Activated naive CD4-positive, alpha-beta T cell (primary cell): ENCODE measurements at regions not wholly inside any gene's neighbourhood (a gene's known extent, or its start where the extent isn't known, plus 50 kb on each side); places are given as distances from the start of the nearest gene placed in this dataset.

ENCODE experiments used
- DNase-seq, 4 experiments: peaks; one replicate each; lab custom pipeline; 2025; lab: John Stamatoyannopoulos, UW

DNA sequence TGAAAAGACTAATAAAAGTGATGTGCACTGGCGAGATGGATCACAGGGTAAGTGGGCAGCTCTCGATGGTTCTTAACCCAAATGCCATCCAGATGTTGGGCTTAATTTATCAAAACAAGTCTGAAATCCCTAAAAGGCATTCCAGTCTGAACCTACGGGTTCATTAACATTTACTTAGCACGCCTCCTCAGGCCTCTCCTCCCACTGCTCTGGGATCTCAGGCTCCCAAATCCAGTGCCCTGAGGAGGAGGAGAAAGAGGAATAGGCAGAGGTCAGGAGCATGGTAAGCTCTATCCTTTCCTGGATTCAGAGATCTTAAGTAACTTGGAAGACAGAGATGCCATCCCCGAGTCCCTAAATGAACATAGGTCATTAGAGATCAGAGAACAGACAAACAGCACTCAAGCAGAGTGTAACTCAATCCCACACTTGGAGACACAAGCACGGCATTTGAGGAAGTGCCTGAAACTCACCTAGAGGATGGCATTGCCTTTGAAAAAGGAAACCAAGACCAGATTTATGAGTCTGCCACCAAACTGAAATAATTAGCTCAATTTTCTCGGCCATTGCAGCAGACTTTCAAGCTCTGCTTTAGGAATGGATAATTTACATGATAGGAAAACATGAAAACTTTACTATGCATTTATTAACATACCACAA, 140.9 kb downstream of the CXCL12 start:
- no peak for DNase-seq

DNA sequence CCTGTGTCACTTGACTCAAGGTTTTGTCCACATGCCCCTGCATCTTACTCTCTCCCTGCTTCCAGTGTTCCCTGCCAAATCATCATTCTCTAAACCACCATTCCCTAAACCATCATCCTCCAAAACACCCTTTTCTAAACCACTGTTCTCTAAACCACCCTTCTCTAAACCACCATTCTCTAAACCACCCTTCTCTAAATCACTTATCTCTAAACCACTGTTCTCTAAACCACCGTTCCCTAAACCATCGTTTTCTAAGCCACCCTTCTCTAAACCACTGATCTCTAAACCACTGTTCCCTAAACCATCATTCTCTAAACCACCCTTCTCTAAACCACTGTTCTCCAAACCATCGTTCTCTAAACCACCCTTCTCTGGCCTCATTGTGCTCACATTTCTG, 142.1 kb downstream of the CXCL12 start:
- DNase-seq, result no peak

DNA sequence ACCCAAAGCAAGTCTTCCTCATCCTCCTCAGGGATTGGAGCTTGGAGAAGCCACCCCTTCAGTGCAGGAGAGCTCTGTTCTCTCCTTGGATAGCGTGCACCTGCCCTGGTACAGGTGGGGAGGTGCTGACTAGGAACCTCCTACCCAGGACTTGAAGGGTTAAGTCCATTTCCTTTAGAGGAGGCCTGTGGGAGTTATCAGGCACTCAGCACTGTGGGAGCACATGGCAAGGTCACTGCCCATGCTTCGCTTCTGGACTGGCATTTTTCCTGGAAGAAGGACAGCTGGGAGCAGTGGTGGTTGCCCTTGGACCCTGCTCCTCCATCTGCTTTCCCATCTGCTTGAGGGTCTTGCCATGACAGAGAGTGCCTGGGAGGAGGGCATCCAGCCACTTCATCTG, 142.8 kb downstream of the CXCL12 start:
- no peak for DNase-seq

DNA sequence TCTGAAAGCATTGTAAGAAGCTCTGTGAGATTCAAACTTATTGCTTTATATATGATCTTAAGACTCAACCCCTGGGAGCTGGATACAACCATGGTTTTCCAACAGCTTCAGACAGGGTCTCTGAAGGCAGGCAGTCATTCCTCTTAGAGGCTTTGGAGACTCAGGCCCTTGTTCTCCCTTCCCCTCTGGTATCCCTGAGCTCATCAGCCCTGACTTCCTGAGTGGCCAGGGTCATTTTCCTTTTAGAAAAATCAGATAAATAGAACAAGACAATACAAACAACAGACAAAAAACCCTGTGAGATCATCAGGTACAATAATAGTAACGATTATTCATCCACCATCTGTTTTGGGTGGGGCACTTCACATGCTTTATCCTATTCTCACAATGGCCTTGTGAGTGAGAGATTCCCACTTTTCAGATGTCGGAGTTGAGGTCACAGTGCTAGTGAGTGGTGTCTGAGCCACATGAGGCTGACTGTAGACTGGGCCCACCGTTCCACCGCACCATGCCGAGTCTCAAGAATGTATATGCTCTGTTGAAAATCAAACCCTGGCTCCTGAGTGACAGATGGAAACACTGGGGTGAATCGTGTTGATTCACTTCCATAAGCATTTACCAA, 144.2 kb downstream of the CXCL12 start:
- no peak for DNase-seq

DNA sequence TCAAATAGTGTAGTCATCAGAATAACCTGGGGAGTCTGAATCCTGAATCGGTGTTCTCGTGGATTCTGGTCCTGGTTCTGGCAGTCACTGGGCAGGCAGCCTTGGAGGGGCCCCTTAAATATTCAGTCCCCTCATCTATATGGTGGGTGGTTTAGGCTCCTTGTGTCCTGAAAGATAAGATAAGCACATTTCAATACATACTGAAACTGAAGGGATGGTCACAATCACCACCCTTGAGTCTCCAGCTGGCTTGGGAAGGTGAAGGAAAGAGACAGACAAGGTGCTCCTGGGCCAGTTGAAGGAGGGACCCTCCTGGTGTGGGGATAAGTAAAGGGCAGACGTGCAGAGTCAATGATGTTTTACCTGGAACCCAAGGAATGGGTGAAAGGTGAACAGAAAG, 146.7 kb downstream of the CXCL12 start:
- DNase-seq, result no peak

DNA sequence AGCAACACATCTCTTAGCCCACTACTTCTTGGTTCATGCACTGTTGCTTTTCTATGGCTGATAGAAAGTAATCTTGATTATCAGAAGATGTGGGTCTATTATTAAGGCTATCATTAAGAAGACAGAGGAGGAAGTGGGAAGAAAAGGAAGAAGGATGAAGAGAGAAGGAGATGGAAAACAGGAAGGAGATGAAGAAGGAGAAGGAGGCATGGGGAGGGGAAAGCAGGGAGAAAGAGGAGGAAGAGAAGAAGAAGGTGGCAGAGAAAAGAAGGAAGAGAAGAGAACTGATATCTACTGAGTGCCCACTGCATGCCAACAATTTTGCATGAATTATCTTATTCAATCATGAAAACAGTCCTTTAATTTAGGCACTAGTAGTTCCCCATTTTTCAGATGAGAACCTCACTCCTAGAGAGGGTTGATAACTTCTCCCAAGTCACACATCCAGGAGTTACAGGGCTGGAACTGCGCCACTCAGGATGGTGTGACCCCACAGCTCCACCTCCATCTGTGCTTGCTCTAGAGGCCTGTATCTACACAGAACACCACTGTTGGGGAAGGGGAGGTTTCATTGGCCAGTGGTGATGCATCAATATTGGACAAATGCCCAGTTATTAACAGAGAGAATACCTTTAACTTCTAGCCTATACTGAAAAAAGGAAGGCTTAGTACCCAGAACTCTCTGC, 147.4 kb downstream of the CXCL12 start:
- DNase-seq, result no peak

DNA sequence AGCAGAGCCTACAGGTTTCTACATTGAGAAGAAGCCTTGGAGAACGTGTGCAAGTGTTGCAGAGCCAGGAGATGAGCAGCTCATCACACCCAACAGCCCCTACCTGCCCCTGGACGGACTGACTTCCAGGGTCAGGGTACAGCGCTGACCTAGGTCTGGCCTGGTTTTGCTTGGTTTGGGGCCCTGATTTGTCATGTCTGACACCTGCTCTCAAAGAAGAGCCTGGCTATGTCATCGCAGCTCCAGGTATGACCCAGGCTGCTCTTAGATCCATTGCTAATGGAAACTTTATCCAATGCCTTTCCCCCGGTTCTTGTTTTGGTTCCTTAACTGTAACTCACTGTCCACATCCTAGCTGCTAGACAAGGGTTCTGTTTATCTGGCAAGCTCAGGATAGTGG, 149.5 kb downstream of the CXCL12 start:
- DNase-seq, result no peak

DNA sequence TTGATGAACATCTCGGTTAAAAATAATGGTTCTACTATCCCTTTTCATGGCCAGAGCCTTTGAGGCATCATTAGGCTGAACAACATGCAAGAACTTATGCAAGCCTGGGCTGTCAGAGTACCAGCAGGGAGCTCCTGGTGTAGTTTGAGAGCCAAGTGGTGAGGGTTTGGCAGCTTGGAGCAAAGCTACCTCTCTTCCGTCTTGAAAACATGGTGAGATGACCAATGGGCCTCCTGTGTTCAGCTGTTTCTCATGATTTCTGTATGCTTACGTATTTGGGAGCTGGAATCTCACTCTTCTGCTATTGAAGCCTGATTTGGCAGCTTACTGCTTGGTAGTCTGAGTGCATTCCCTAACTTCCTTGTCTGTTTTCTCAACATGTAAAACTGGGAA, 150.4 kb downstream of the CXCL12 start:
- no peak for DNase-seq

DNA sequence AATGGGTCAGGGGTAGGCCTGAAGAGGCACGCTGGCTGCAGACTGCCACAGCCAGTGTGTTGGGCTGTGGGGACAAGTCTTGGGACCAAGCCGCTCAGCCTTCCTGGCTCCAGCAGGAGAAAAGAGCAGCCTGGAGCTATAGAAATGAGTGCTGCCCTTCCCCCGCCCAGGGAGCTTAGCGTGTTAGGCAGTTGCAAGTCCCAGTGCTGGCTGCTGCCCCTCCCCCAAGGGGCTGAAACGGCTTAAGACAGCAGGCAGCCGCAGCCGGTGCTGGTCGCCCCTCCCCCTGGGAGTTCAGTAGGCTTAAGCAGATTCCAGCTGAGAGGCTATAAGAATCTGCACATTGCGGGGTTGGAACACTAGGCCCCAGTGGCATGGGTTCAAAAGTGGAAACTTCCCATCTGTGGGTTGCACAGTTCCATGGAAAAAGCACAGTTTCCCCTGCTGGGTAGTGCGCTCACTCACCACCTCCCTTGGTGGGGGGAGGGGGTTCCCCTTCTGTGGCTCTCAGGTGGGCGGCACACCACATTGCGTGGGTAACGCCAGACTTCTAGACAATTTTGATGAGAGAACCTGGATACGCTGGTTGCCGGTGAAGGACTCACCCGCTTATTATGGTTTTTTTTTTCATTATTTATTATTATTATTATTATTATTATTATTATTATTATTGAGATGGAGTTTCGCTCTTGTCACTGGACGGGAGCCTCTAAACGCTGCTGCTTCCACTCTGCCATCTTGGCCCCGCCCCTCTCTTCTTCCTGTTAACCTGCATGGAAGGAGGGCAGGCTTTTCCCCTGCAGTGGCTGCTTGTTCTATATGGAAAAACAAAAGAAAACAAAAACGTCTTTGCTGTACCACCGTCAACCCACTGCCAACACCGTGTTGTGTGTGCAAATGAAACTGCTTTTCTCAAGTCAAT, 151.1 kb downstream of the CXCL12 start:
- no peak for DNase-seq

DNA sequence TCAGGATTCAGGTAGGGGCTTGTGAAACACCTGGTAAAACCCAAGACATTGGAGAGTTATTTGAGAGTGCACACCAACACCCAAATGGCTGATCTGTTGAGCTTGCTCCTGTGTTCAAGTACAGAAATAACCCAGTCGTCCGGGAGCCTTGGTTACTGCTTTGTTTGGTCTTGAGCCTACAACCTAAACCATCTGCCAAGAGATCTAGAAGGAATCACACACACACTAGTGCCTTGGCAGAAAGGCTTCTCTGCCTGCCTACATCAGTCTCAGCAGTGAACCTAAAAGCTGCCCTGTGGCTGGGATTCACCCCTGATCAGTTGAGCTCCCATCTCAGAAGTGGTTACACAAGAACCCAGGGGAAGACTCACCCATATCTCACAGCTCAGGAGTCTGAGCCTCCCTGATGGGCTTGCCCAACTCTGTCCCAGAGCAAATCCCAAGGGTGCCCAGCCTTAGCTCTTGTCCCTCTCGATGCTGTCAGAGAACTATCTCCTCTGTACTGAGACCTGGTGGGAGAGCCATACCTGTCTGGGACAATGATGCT, 167.6 kb downstream of the CXCL12 start:
- no peak for DNase-seq

DNA sequence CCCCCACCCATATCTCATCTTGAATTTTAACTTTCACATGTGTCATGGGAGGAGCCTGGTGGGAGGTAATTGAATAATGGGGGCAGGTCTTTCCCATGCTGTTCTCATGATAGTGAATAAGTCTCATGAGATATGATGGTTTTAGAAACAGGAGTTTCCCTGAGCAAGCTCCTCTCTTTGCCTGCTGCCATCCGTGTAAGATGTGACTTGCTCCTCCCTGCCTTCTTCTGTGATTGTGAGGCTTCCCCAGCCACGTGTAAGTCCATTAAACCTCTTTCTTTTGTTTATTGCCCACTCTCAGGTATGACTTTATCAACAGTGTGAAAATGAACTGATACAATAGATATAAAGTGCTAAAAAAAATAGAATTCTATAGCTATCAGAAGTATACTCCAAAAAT, 168.8 kb downstream of the CXCL12 start:
- DNase-seq, result no peak

DNA sequence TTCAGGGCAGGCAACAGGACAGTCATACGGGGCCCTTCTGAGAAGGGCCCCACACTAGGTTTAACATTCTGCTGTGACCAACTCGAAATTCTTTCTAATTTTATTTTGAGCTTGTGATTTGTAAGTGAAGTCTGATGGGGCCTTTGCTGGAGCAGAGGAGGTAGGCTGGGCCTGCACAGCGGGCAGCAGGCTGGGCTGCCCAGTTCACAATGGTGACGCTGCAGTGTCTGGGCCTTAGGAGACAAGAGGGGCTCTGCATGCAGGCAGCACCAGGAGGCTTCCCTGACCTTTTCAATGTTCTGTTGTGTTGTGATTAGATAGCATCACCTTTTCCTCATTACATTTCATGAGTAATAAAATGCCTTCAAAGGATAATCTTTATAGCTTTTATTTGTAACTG, 175.1 kb downstream of the CXCL12 start:
- DNase-seq, result no peak

DNA sequence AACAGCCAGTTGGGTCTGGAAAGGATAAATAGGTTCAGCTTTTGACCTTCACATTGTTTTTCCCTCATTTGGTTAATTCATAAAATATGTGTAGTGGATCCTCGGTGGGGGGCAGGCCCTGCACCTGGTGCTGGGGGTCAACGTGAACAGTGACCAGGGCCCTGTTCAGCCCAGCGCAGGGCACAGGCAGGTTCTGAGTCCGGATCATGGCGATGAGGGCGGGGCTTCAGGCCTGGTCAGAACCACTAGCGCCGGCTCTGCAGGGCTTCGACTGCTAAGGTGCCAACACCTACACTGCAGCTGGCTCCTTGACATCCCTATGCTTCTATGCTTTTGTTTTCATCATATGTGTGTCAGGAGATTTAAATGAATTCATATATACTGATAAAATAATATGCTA, 177.7 kb downstream of the CXCL12 start:
- DNase-seq, result no peak

DNA sequence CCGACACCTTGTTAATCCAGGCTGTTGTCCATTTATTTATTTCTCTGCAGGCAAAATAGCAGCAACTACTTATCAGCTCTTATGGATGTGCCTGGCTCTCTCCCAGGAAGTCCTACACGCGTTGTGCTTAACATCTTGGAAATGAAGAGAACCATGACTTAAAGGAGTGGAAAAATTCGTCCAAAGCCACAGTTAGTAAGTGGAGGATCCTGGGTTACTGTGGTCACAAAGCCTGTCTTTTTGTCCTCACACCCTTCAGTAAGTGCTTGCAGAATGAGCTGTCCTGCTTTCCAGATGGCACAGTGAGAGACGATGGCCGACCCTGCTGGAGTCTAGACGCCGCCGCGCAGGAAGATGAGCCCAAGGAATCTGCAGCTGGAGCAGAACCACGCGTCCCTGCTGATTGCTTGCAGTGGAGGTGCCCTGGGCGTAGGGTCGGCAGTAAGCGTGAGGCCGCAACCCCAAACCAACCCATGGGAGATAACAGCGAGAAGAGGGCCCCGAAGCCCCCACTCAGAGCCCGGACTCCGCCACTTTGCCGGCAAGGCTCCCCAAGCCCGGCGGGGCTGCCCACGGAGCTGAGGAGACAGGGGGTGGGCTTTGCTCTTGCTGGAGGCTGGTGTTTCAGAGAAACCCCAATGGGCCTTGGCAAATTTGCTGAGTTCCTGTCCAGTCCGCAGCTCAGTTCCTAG, 178.6 kb downstream of the CXCL12 start:
- DNase-seq, result no peak

DNA sequence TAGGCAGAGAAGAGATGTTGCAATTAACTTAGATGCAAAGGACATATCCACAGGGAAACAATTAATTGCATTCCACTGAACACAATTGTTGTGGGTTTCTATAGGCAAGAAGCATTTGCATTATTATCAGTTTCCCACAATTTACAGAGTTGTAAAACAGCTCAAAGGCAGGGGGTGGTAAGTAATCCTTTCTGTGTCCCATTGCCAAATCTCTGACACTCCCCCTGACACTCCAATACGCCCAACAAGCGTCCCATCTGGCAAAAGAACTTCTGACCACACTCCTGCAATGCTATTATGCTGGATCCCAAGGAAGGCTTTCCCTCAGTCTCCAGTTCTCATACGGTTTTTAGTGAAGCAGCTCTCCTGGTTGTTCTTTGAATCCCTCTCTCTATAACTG, 179.8 kb downstream of the CXCL12 start:
- DNase-seq, result no peak

DNA sequence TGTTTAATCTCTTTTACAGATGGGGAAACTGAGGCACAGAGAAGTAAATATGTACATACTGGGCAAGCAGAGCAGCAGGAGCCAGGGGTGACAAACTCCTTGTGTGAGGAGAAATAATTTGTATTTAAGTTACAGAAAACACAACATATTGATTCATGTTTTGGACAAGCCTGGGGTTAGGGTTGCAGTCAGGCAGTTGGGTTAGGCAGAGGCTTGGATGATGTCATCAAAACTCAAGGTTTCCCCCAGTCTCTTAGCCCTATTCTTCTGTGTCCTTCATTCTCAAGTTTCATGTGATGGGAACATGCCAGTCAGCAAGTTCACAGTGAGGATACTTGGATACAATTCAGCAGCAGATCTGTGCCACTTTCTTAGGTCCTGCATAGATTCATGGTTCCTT, 181.4 kb downstream of the CXCL12 start:
- no peak for DNase-seq

DNA sequence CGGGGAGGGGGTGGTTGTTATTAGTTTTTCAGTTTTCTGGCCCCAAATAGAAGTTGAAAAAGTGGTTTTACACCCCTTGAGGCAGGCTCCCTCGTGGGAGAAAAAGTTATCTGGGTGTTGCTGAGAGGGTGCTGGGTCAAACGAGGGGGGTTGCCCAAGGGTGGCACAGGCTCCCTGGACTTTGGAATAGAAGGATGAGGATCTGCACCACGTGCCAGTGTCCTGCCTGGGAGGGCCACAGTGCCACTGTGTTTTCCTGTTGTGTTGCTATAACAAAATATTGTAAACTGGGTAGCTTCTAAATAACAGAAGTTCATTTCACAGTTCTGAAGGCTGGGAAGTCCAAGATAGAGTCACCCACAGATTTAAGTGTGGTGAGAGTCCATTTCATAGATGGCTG, 181.9 kb downstream of the CXCL12 start:
- DNase-seq, result no peak

DNA sequence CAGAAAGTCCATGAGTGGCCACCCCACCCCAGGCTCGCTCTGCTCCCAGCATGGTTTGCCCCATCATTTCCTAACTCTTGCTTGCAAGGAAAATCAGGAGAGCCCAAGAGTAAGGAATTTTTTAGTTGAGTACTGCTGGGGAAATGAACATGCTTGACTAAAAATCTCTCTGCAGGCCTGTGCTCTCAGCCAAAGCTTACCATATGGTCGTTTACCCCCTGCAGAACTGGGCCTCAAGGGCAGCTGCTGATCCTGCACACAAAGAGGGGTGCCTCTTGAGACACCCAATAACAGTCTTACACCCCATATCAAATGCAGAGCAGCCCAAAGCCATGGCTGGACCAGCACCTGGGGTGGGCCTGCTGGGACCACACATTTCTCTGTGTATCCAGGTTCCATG, 183.2 kb downstream of the CXCL12 start:
- DNase-seq, result no peak

DNA sequence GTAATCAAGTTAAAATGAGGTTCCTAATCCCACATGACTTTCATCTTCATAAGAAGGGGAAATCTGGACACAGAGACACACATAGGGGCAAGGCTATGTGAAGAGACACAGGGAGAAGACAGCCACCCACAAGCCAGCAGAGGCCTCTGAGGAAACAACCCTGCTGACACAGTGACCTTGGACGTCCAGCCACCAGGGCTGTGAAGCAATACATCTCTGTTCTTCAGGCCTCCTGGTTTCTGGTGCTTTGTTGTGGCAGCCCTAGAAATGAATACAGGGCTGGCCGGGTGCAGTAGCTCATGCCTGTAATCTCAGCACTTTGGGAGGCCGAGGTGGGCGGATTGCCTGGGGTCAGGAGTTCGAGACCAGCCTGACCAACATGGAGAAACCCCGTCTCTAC, 183.9 kb downstream of the CXCL12 start:
- DNase-seq, result no peak

DNA sequence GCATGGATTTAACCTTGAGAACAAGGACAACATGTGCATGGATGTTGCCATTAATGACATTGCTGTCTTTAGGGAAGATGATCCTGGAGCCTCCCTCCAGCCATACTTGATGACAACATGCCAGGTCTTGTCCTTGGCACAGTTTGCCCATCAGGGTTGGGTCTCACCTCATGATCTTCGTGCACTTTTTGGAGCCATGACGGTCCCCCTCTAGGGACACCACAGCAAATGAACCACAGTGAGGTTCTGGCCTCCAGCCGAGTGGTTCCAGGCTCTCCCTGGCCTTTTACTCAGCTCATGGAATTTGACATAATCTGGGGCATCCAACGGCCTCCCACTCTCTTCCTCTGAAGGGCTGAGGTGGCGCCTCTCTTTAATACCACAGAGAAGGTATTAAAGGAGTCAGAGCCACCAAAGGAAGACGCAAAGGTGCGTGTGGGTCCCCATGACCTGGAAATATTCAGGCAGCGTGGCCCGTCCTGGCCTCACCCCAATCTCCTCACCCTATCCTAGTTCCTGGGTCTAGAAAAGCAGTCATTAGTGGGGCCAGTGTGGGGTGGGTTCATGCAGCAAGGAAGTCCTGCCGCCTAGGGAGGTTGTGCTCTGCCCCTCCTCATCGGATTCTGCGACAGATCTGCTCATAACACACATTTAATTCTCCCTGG, 184.8 kb downstream of the CXCL12 start:
- no peak for DNase-seq

DNA sequence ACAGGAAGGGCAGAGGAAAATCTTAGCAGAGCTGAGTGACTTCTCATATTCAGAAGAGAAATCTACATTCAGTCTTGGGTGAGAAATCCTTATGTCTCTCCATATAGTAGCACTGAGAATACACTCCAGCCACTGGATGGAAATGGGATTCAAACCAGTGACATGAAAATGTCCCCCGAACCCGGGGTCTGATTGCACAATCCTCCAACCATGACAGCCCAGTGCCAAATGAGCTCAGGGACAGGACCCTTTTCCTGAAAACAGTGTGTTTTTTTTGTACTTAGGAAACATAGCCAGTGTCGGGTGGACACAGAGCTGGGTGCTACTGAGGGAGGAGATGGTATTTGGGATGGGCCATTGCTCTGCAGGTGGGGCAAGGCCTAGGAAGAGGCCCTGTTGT, 185.6 kb downstream of the CXCL12 start:
- DNase-seq, result no peak
